ENCODE measurements at regions not wholly inside any gene's neighbourhood (a gene's known extent, or its start where the extent isn't known, plus 50 kb on each side); places are given as distances from the start of the nearest gene placed in this dataset.

DNA sequence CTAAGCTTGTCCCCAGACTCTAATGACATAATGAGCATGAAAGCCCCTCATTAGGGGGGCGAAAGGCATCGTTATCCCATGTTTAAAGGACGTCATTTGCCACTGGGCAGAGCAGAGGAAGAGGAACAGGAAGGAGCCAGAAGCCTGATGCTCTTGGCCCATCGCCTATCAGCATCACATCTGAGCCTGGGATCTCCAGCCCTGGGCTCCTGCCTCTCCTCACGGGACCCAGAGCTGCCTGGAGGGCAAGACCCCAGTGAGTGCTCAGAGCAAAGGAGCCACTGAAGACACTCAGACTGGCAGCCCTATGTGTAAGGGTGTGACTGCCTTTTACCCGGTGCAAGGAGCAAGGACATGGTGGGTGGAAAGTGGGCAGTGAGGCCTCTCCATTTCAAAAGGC lies 115.0 kb upstream of the ZNF507 start:
- DNase-seq = no peak
- no peak overlapping the region for H3K4me3 ChIP-seq (ENCODE audit: low read length)
- no peaks in the 10 kb centered on the region for H3K4me1 ChIP-seq (ENCODE audit: control insufficient read depth, insufficient read depth, low read length)
- 45% methylated on average over 3 of the region's 6 CpGs for WGBS (ENCODE audit: insufficient coverage)
- H3K27ac ChIP-seq (ENCODE audit: low read length) = no peak overlapping the region
- H3K9me3 ChIP-seq (replicated peaks; ENCODE audit: control insufficient read depth, low read depth, low read length) = no peaks in the 10 kb centered on the region
- peaks cover 7% of the 10 kb centered on the region for H3K27me3 ChIP-seq (ENCODE audit: control insufficient read depth, insufficient read depth, low read length)
- H3K36me3 ChIP-seq (ENCODE audit: control insufficient read depth, insufficient read depth, low read length) = no peaks in the 10 kb centered on the region

DNA sequence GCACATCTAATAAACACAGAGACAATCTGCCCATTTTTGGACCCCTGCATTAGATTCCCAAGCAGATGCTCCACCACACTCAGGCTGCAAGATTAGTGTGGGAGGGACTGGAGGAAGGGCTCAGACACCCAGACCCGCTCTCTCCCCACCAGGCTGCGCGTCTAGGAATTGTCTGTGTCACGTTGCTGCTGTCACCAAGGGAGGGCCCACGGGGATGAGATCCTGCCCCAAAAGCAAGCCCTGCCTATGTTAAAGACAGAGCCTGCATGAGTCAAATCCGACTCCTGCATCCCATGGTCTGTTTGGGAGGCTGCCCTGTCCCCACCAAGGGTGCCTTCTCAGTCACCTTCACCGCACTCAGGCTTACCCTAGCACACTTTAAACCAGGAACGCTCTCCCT lies 114.4 kb upstream of the ZNF507 start:
- H3K27me3 ChIP-seq (ENCODE audit: control insufficient read depth, insufficient read depth, low read length) = peaks cover 7% of the 10 kb centered on the region
- WGBS (ENCODE audit: insufficient coverage) = 78% methylated on average over 6 of the region's 8 CpGs
- H3K27ac ChIP-seq (ENCODE audit: low read length) = no peak overlapping the region
- no peaks in the 10 kb centered on the region for H3K36me3 ChIP-seq (ENCODE audit: control insufficient read depth, insufficient read depth, low read length)
- H3K4me3 ChIP-seq (ENCODE audit: low read length) = no peak overlapping the region
- H3K9me3 ChIP-seq (replicated peaks; ENCODE audit: control insufficient read depth, low read depth, low read length) = no peaks in the 10 kb centered on the region
- no peak for DNase-seq
- no peaks in the 10 kb centered on the region for H3K4me1 ChIP-seq (ENCODE audit: control insufficient read depth, insufficient read depth, low read length)

DNA sequence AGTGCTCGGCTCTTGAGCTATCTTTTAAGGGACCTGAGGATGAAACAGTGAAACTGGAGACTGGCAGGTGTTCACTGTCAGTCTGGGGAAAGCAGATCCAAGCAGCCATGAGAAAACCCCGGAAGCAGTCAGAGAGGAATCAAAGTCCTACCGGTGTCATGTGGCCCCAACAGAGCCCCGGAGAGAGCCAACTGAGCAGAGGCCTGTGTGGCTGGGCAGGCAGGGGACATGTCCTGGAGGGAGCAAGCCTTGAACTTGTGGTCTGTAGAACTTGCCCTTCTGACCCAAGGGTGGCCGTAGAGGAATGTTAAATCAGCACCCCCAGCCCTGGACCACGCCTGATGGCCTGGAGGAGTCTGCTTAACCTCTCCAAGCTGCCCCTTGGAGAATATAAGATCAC lies 113.7 kb upstream of the ZNF507 start:
- 70% methylated on average over 5 of the region's 6 CpGs for WGBS (ENCODE audit: insufficient coverage)
- Histone ChIP-seq H3K4me1 (ENCODE audit: control insufficient read depth, insufficient read depth, low read length) (no peaks in the 10 kb centered on the region), H3K27ac (ENCODE audit: low read length) (no peak overlapping the region), H3K9me3 (replicated peaks; ENCODE audit: control insufficient read depth, low read depth, low read length) (no peaks in the 10 kb centered on the region), H3K27me3 (ENCODE audit: control insufficient read depth, insufficient read depth, low read length) (peaks cover 7% of the 10 kb centered on the region), H3K4me3 (ENCODE audit: low read length) (no peak overlapping the region), H3K36me3 (ENCODE audit: control insufficient read depth, insufficient read depth, low read length) (no peaks in the 10 kb centered on the region)
- DNase-seq = no peak

DNA sequence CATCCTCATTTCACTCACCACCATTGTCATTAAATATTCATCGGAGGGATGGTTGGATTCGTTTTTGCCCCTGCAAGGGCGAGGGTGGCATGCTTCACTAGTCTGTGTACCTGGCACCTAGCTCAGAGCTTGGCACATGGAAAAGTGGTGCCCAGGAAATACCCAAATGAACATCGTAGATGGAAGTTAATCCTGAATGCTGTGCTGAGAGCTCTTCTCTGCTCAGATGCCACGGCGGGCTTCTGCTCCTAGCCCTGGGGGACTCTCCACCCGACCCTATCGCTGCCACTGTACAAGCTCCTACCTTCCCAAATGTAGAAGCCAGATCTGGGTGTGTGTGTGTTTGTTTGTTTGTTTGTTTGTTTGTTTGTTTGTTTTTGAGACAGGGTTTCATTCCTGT lies 113.0 kb upstream of the ZNF507 start:
- H3K27ac ChIP-seq (ENCODE audit: low read length) = no peak overlapping the region

DNA sequence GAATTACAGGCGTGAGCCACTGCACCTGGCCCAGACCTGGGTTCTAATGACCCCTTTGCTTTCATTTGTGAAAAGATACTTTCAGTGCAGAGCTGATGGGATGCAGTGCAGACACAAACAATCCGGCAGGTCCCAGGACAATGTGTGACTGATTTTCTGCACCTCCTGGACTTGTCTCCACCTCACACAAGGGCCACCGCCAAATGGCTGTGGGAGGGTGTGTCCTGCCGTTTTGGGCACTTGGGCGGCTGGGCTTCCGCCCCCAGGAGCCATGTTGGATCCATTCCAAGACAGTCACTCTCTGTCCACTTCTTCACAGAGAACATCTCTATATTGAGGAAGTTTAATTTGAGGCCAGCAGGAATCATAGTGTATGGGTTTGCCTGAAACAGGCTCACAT lies 112.3 kb upstream of the ZNF507 start:
- Histone ChIP-seq H3K27me3 (ENCODE audit: control insufficient read depth, insufficient read depth, low read length) (no peaks in the 10 kb centered on the region), H3K36me3 (ENCODE audit: control insufficient read depth, insufficient read depth, low read length) (no peaks in the 10 kb centered on the region), H3K27ac (ENCODE audit: low read length) (no peak overlapping the region), H3K4me1 (ENCODE audit: control insufficient read depth, insufficient read depth, low read length) (no peaks in the 10 kb centered on the region), H3K4me3 (ENCODE audit: low read length) (no peak overlapping the region), H3K9me3 (replicated peaks; ENCODE audit: control insufficient read depth, low read depth, low read length) (no peaks in the 10 kb centered on the region)
- DNase-seq = no peak
- WGBS (ENCODE audit: insufficient coverage) = no CpG with 5 or more reads among the region's 6 CpGs

More for the DNA sequence above, 113.0 kb upstream of the ZNF507 start:
- H3K9me3 ChIP-seq (replicated peaks; ENCODE audit: control insufficient read depth, low read depth, low read length) = no peaks in the 10 kb centered on the region
- H3K4me1 ChIP-seq (ENCODE audit: control insufficient read depth, insufficient read depth, low read length) = no peaks in the 10 kb centered on the region
- DNase-seq = no peak
- H3K36me3 ChIP-seq (ENCODE audit: control insufficient read depth, insufficient read depth, low read length) = no peaks in the 10 kb centered on the region
- peaks cover 3% of the 10 kb centered on the region for H3K27me3 ChIP-seq (ENCODE audit: control insufficient read depth, insufficient read depth, low read length)
- 90% methylated on average over 4 of the region's 8 CpGs for WGBS (ENCODE audit: insufficient coverage)
- no peak overlapping the region for H3K4me3 ChIP-seq (ENCODE audit: low read length)

DNA sequence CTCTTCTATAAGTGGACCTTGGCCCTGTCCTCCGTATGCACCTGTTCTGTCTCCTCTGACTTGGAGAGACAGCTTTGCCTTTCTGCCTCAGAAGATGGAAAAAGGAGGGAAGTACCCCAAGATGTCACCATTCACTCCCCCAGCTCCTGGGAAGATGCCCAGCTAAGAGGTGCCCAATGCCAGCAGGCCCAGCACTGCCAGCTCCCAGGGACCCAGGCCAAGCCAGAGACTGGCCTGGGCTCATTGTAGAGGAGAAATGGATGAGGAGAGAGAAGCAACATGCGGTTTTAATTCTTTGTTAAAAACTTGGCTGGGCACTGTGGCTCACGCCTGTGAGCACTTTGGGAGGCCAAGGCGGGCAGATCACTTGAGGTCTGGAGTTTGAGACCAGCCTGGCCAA lies 111.5 kb upstream of the ZNF507 start:
- Histone ChIP-seq H3K4me1 (ENCODE audit: control insufficient read depth, insufficient read depth, low read length) (no peaks in the 10 kb centered on the region), H3K36me3 (ENCODE audit: control insufficient read depth, insufficient read depth, low read length) (no peaks in the 10 kb centered on the region), H3K4me3 (ENCODE audit: low read length) (no peak overlapping the region), H3K9me3 (replicated peaks; ENCODE audit: control insufficient read depth, low read depth, low read length) (no peaks in the 10 kb centered on the region), H3K27me3 (ENCODE audit: control insufficient read depth, insufficient read depth, low read length) (no peaks in the 10 kb centered on the region), H3K27ac (ENCODE audit: low read length) (no peak overlapping the region)
- 83% methylated on average over 2 of the region's 4 CpGs for WGBS (ENCODE audit: insufficient coverage)
- DNase-seq = no peak

DNA sequence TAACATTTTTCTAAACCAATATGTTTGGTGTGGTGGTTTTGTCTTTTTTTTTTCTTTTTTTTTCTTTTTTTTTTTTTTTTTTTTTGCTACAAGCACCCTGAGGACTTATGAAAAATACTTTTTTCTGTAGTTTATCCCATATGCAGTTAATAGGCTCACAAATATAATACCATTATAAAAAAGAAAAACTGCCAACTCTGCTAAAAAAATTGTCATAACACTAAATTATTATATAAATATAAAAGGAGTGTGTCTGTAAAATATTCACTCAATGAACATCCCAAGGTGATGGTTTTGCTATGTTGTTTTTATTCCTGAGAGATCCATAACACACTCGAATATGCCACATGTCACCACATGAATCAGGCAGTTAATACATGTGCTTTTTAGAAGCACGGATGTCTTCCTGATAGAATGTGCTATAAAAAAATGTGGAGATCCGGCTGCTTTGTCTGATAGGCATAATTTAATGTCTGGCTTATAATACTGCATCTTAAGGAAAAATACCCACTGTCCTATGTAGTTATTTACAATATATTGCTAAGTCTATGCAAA lies 110.7 kb upstream of the ZNF507 start:
- Histone ChIP-seq H3K36me3 (ENCODE audit: control insufficient read depth, insufficient read depth, low read length) (no peaks in the 10 kb centered on the region), H3K27ac (ENCODE audit: low read length) (no peak overlapping the region), H3K27me3 (ENCODE audit: control insufficient read depth, insufficient read depth, low read length) (no peaks in the 10 kb centered on the region), H3K9me3 (replicated peaks; ENCODE audit: control insufficient read depth, low read depth, low read length) (no peaks in the 10 kb centered on the region), H3K4me1 (ENCODE audit: control insufficient read depth, insufficient read depth, low read length) (no peaks in the 10 kb centered on the region), H3K4me3 (ENCODE audit: low read length) (no peak overlapping the region)
- no peak for DNase-seq
- WGBS (ENCODE audit: insufficient coverage) = no CpG with 5 or more reads among the region's 3 CpGs

DNA sequence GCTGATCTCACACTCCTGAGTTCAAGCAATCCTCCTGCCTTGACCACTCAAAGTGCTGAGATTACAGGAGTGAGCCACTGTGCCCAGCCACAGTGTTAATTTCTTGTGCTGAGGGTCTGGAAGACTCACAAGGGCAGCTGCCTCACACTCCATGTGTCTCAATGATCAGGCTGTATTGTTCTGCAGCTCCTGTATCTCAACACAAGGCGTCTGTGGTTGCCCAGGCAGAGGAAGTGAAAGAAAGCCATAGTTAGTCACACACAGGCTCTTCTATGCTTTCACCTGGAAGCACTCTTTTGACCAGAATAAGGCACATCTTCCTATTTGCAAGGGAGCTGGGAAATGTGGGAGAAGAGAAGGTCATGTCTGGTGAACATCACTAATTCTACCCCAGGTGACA lies 107.3 kb upstream of the ZNF507 start:
- no peaks in the 10 kb centered on the region for H3K4me1 ChIP-seq (ENCODE audit: control insufficient read depth, insufficient read depth, low read length)
- WGBS (ENCODE audit: insufficient coverage) = no CpG with 5 or more reads among the region's 1 CpG
- no peaks in the 10 kb centered on the region for H3K9me3 ChIP-seq (replicated peaks; ENCODE audit: control insufficient read depth, low read depth, low read length)
- no peaks in the 10 kb centered on the region for H3K27me3 ChIP-seq (ENCODE audit: control insufficient read depth, insufficient read depth, low read length)
- no peaks in the 10 kb centered on the region for H3K36me3 ChIP-seq (ENCODE audit: control insufficient read depth, insufficient read depth, low read length)
- no peak overlapping the region for H3K27ac ChIP-seq (ENCODE audit: low read length)
- no peak for DNase-seq
- H3K4me3 ChIP-seq (ENCODE audit: low read length) = no peak overlapping the region

DNA sequence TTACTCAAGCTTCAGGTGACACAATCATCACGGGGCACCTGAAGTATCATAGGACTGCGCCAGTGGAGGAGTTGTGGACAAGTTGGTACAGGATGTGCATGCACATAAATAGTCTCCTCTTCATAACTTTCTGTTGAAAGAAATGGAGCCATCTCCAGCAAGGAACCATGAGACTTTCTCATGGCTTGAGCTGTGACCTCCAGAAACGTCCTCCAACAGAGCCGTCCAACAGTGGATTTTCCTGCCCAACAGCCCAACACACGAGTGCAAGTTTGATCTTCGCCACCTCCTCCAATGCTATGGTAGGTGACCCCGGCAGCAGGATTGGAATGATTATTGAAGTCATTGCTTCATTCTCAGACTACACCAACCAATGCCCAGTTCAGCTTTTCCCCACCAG lies 105.1 kb upstream of the ZNF507 start:
- no peak for DNase-seq
- no peaks in the 10 kb centered on the region for H3K4me1 ChIP-seq (ENCODE audit: control insufficient read depth, insufficient read depth, low read length)
- 86% methylated on average over 3 of the region's 7 CpGs for WGBS (ENCODE audit: insufficient coverage)
- H3K36me3 ChIP-seq (ENCODE audit: control insufficient read depth, insufficient read depth, low read length) = no peaks in the 10 kb centered on the region
- no peak overlapping the region for H3K4me3 ChIP-seq (ENCODE audit: low read length)
- no peaks in the 10 kb centered on the region for H3K9me3 ChIP-seq (replicated peaks; ENCODE audit: control insufficient read depth, low read depth, low read length)
- H3K27me3 ChIP-seq (ENCODE audit: control insufficient read depth, insufficient read depth, low read length) = no peaks in the 10 kb centered on the region
- no peak overlapping the region for H3K27ac ChIP-seq (ENCODE audit: low read length)

DNA sequence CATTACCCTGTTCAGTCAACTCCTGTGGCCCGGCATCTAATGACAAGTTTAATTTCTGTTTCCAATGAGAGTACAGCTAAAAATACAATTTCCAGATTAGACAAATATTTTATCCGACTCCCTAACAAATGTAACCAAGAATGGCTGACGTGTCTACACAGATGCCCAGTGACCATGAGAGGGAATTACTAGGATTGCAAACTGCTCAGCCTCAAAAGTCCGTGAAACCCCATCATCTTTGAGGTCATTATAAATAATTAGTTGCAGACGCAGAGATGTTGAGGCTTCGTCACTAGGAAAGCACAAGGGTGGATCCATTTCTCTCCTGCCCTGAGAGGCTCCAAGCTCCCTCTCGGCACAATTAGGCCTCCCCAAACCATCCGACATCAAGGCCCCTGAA lies 104.1 kb upstream of the ZNF507 start:
- H3K36me3 ChIP-seq (ENCODE audit: control insufficient read depth, insufficient read depth, low read length) = no peaks in the 10 kb centered on the region
- no peak overlapping the region for H3K4me3 ChIP-seq (ENCODE audit: low read length)
- H3K9me3 ChIP-seq (replicated peaks; ENCODE audit: control insufficient read depth, low read depth, low read length) = no peaks in the 10 kb centered on the region
- no peak overlapping the region for H3K27ac ChIP-seq (ENCODE audit: low read length)
- WGBS (ENCODE audit: insufficient coverage) = 40% methylated on average over 2 of the region's 8 CpGs
- no peaks in the 10 kb centered on the region for H3K4me1 ChIP-seq (ENCODE audit: control insufficient read depth, insufficient read depth, low read length)
- H3K27me3 ChIP-seq (ENCODE audit: control insufficient read depth, insufficient read depth, low read length) = no peaks in the 10 kb centered on the region
- no peak for DNase-seq

All from muscle of leg (tissue), 3 donors.